CD14-positive monocyte (primary cell): ENCODE measurements at regions not wholly inside any gene's neighbourhood (a gene's known extent, or its start where the extent isn't known, plus 50 kb on each side); places are given as distances from the start of the nearest gene placed in this dataset.

Experiments used
- DNase-seq, 3 donors: peaks; one replicate each; pipeline ENCODE4 v3.0.0-alpha.2; 2011 to 2022
- H2AFZ ChIP-seq: 2 replicates; pipeline ENCODE4 v1.6.0; 2012; ENCODE audit warnings: mild to moderate bottlenecking, low read depth, low read length, inconsistent platforms; ENCODE audit not compliant: insufficient read depth, poor library complexity, severe bottlenecking
- H3K27ac ChIP-seq, 2 donors: 1 replicate in 1 of 2; 2 replicates in 1 of 2; pipeline ENCODE4 v1.5.1; 2012 to 2013; ENCODE audit warnings: low read length in 2 of 2, control low read depth in 1 of 2, inconsistent platforms in 1 of 2, low read depth in 1 of 2, mild to moderate bottlenecking in 1 of 2
- H3K27me3 ChIP-seq, 2 donors: one replicate each; pipeline versions ENCODE4 v1.6.0 to v1.6.1; 2011 to 2013; ENCODE audit warnings: low read length in 2 of 2; ENCODE audit not compliant: control insufficient read depth in 2 of 2, insufficient read depth in 2 of 2
- H3K36me3 ChIP-seq, 2 donors: replicated peaks in 1 of 2; 1 replicate in 1 of 2; 2 replicates in 1 of 2; pipeline versions ENCODE4 v1.5.1 to v1.6.1; 2012 to 2013; ENCODE audit warnings: low read length in 2 of 2, control low read depth in 1 of 2, inconsistent platforms in 1 of 2, mild to moderate bottlenecking in 1 of 2; ENCODE audit not compliant: insufficient read depth in 2 of 2, control insufficient read depth in 1 of 2
- H3K4me1 ChIP-seq, 2 donors: 1 replicate in 1 of 2; 2 replicates in 1 of 2; pipeline versions ENCODE4 v1.5.1 to v1.6.1; 2012 to 2013; ENCODE audit warnings: low read length in 2 of 2, control low read depth in 1 of 2, inconsistent platforms in 1 of 2, mild to moderate bottlenecking in 1 of 2, moderate library complexity in 1 of 2; ENCODE audit not compliant: insufficient read depth in 2 of 2, control insufficient read depth in 1 of 2
- H3K4me2 ChIP-seq: replicated peaks from 2 replicates; pipeline ENCODE3; 2012; ENCODE audit warnings: low read length, moderate library complexity, mild to moderate bottlenecking; ENCODE audit not compliant: poor library complexity, severe bottlenecking; ENCODE audit errors: extremely low read depth
- H3K4me3 ChIP-seq, 3 experiments: fragments of 200-600 bp in 1 of 3; sonication (generic) in 1 of 3; replicated peaks in 1 of 3; 1 replicate in 2 of 3; 2 replicates in 1 of 3; pipeline ENCODE4 v1.5.1; 2011 to 2013; ENCODE audit warnings: low read length in 3 of 3, mild to moderate bottlenecking in 3 of 3, control low read depth in 2 of 3, low read depth in 2 of 3, inconsistent platforms in 1 of 3, moderate library complexity in 1 of 3
- H3K79me2 ChIP-seq: 2 replicates; pipeline ENCODE4 v1.6.0; 2012; ENCODE audit warnings: mild to moderate bottlenecking, control low read depth, inconsistent platforms, low read length, moderate library complexity; ENCODE audit not compliant: insufficient read depth
- H3K9ac ChIP-seq: 2 replicates; pipeline ENCODE4 v1.6.0; 2017; ENCODE audit warnings: low read length, mild to moderate bottlenecking; ENCODE audit not compliant: insufficient read depth, poor library complexity, severe bottlenecking
- H3K9me3 ChIP-seq, 2 donors: replicated peaks in 1 of 2; 1 replicate in 1 of 2; 2 replicates in 1 of 2; pipeline versions ENCODE4 v1.5.1 to v1.6.1; 2012 to 2013; ENCODE audit warnings: low read length in 2 of 2, control low read depth in 1 of 2; ENCODE audit not compliant: control insufficient read depth in 1 of 2, insufficient read depth in 1 of 2
- H4K20me1 ChIP-seq: 2 replicates; pipeline ENCODE4 v1.6.0; 2012; ENCODE audit warnings: mild to moderate bottlenecking, low read length, control low read depth, moderate library complexity; ENCODE audit not compliant: insufficient read depth
- H3K27ac Mint-ChIP-seq, 7 donors: one replicate each; pipeline ENCODE4 v1.8.0; 2020; ENCODE audit warnings: mild to moderate bottlenecking in 7 of 7, mixed read lengths in 7 of 7, moderate library complexity in 6 of 7, inconsistent platforms in 2 of 7
- H3K27me3 Mint-ChIP-seq, 3 donors: one replicate each; pipeline ENCODE4 v1.8.0; 2021 to 2022; ENCODE audit warnings: low read depth in 3 of 3, mild to moderate bottlenecking in 3 of 3, mixed read lengths in 3 of 3, moderate library complexity in 3 of 3, inconsistent platforms in 1 of 3
- H3K36me3 Mint-ChIP-seq, 2 donors: one replicate each; pipeline ENCODE4 v1.8.0; 2020; ENCODE audit warnings: mixed read lengths in 2 of 2, inconsistent platforms in 1 of 2, mild to moderate bottlenecking in 1 of 2
- H3K4me1 Mint-ChIP-seq: one replicate; pipeline ENCODE4 v1.8.0; 2020; ENCODE audit warnings: mild to moderate bottlenecking, mixed read lengths
- H3K4me3 Mint-ChIP-seq, 2 donors: one replicate each; pipeline ENCODE4 v1.8.0; 2020; ENCODE audit warnings: mild to moderate bottlenecking in 2 of 2, mixed read lengths in 2 of 2, moderate library complexity in 1 of 2
- H3K9me3 Mint-ChIP-seq, 7 donors: one replicate each; pipeline ENCODE4 v1.8.0; 2020 to 2022; ENCODE audit warnings: mixed read lengths in 7 of 7, mild to moderate bottlenecking in 6 of 7, moderate library complexity in 6 of 7, inconsistent platforms in 2 of 7
- CTCF ChIP-seq: fragments of 200-600 bp; IDR thresholded peaks from one replicate; pipeline ENCODE4 v1.8.0; 2022; ENCODE audit warnings: antibody characterized with exemption, mild to moderate bottlenecking
- intact Hi-C, 2 donors: fragments of 100-400 bp; cut with micrococcal nuclease; formaldehyde crosslinking; loops; one replicate each; pipeline versions ENCODE4 v1.15.0 to v1.15.1; 2023

- H3K27ac ChIP-seq, result no peak overlapping the region
- H3K9me3 Mint-ChIP-seq, result peaks cover 0 to 6% (median 2%) of the 10 kb centered on the region in 7 donors
- no peaks in the 10 kb centered on the region for H3K36me3 ChIP-seq
- H3K4me1 ChIP-seq, result no peaks in the 10 kb centered on the region
- intact Hi-C loops, result no loop called here
- H3K4me2 ChIP-seq, result no peak overlapping the region
- no peak overlapping the region for H3K27ac Mint-ChIP-seq
- H3K27me3 Mint-ChIP-seq, result no peaks in the 10 kb centered on the region
- no peaks in the 10 kb centered on the region for H3K79me2 ChIP-seq
- no peak overlapping the region for H3K4me3 ChIP-seq
- H2AFZ ChIP-seq, result no peak overlapping the region
- no peaks in the 10 kb centered on the region for H4K20me1 ChIP-seq
- peaks cover 0 to 4% of the 10 kb centered on the region in 2 donors for H3K9me3 ChIP-seq
- no peak for TF ChIP-seq CTCF
- no peak for DNase-seq
- no peaks in the 10 kb centered on the region for H3K36me3 Mint-ChIP-seq
- H3K4me3 Mint-ChIP-seq, result no peak overlapping the region
- H3K4me1 Mint-ChIP-seq, result no peaks in the 10 kb centered on the region
- no peak overlapping the region for H3K9ac ChIP-seq
- no peaks in the 10 kb centered on the region for H3K27me3 ChIP-seq
Observed at GRCh38 chr2:153100151-153100550, 378.4 kb downstream of the RPRM start.

- H3K27me3 Mint-ChIP-seq, result no peaks in the 10 kb centered on the region
- no peaks in the 10 kb centered on the region for H3K36me3 Mint-ChIP-seq
- no peak overlapping the region for H3K27ac Mint-ChIP-seq
- peaks cover 0 to 7% (median 2%) of the 10 kb centered on the region in 7 donors for H3K9me3 Mint-ChIP-seq
- Histone ChIP-seq H3K9ac (no peak overlapping the region), H3K36me3 (no peaks in the 10 kb centered on the region), H4K20me1 (no peaks in the 10 kb centered on the region), H3K27ac (no peak overlapping the region), H3K4me2 (no peak overlapping the region), H3K79me2 (no peaks in the 10 kb centered on the region), H3K9me3 (peaks cover 0 to 4% of the 10 kb centered on the region in 2 donors), H3K4me3 (no peak overlapping the region), H3K4me1 (no peaks in the 10 kb centered on the region), H3K27me3 (no peaks in the 10 kb centered on the region), H2AFZ (no peak overlapping the region)
- no peak for DNase-seq
- no peak overlapping the region for H3K4me3 Mint-ChIP-seq
- TF ChIP-seq CTCF, result no peak
- intact Hi-C loops, result no loop called here
- H3K4me1 Mint-ChIP-seq, result no peaks in the 10 kb centered on the region
Observed at GRCh38 chr2:153098073-153098472, 379.7 kb downstream of the ARL6IP6 start.
